ENCODE measurements at regions not wholly inside any gene's neighbourhood (a gene's known extent, or its start where the extent isn't known, plus 50 kb on each side); places are given as distances from the start of the nearest gene placed in this dataset.

- no peak for DNase-seq
Observed at GRCh38 chr4:125975861-125976397, 661.2 kb downstream of the FAT4 start.

DNA sequence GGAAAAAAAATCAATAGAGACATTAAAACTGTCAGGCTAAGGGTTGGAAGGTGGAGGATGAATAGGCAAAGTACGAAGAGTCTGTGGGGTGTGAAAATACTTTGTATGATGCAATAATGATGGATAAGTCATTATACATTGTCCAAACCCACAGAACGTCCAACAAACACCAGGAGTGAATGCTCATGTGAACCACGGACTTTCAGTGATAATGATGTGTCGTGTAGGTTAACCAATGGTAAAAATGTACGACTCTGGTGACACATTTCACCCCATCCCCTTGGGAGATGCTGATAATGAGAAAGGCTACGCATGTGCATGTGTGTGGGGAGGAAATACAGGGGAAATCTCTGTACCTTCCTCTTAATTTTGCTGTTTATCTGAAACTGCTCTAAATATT is 665.2 kb downstream of the FAT4 start:
- DNase-seq, result no peak

- DNase-seq, result no peak
Observed at GRCh38 chr4:125983168-125983567, 668.4 kb downstream of the FAT4 start.

DNA sequence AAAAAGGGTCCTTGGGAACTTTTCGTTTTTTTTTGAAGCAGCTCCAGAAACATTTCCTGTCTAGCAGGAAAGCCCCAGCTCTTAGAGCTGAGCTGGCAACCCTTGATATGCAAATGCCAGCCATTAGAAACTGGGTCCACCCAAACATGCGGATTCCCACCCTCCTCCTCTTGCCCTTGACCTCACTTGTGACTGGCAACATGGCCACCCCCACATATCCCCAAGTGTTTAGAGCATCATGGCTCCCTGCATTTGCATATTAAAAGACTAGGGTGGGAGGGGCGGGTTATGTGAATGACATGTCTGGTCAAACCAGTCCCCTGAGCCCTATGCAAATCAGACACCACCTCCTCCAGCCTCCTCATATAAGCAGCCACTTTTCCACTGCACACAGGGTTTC is 671.1 kb downstream of the FAT4 start:
- no peak for DNase-seq

- no peak for DNase-seq
Observed at GRCh38 chr4:125986307-125986706, 671.6 kb downstream of the FAT4 start.

GRCh38 chr4:125988464-125988863 is 673.7 kb downstream of the FAT4 start:
- DNase-seq, result no peak

DNA sequence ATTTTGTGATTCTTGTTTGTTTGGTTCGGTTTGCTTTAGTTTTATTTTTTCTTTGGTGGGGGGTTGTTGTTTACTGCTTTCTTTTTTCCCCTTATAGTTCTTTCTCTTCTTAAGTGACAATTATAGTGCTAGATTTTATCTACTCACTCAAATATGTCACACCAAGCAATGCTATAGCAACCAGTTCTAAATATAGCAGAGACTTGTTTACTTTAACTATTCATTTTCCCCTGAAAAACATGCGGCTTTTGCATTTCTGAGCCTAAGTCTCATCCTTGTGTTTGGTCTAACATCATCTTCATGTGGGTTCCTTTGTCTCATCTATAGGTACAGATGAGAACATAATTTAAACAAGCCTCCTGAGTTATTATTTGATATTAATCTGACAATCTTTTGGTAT is 676.6 kb downstream of the FAT4 start:
- no peak for DNase-seq

DNA sequence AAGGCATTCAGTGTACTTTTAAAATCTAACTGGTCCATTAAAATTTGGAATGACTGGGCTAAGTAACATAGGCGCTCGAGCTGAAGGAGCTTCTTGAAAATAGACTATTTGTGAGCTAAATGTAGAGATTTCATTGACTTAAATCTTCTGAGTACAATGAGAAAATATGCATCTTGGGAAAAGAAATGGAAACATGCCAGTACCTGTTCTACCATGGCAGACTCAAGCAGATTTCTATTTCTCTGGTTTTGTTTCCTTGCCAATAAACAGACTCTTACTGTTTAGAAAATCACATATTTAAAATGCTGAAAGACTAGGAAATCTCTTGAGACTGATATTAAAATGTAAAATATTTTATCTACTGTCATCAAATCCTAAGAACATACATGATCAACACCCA is 678.1 kb downstream of the FAT4 start:
- no peak for DNase-seq

- no peak for DNase-seq
Observed at GRCh38 chr4:125994024-125994423, 679.3 kb downstream of the FAT4 start.

GRCh38 chr4:125994430-125994829 is 679.7 kb downstream of the FAT4 start:
- no peak for DNase-seq

GRCh38 chr4:126004941-126005340 is 690.2 kb downstream of the FAT4 start:
- DNase-seq, result no peak

DNA sequence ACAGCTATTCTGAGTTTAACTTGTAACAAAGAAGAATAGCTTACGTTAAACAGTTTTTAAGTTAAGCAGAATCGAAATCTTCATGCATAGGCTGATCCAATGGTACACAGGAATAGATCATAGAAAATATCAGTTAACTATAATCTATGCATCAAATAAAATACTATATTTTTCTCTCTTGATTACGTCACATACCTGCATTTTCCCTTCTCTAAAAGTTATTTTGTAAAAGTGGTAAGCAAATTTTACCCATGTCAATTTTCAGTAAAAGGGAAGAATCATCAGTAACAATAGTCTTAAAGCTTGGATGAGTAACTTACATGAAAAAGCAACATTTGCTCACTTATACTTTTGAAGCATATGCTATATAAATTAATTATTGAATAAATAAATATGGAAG is 692.4 kb downstream of the FAT4 start:
- DNase-seq, result no peak

GRCh38 chr4:126012691-126013290 is 698.0 kb downstream of the FAT4 start:
- DNase-seq, result no peak

DNA sequence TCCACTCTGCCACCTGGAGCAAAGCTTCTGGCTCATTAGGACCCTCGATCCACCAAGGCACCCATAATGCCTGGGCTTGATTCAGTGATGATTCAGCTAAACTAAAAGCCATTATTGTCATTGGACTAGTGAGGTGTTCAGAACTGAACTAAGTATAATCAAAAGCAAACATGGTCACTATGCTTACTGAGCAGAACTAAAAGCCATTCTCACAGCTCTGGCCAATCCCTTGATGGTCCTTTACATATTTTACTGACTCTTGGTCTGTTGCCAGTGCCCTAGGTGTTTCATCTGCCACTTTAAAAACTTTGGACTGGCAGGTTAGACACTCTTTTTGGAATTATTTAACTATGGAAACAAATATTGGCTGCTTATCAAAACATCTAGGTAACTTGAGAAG is 703.5 kb downstream of the FAT4 start:
- DNase-seq, result no peak

DNA sequence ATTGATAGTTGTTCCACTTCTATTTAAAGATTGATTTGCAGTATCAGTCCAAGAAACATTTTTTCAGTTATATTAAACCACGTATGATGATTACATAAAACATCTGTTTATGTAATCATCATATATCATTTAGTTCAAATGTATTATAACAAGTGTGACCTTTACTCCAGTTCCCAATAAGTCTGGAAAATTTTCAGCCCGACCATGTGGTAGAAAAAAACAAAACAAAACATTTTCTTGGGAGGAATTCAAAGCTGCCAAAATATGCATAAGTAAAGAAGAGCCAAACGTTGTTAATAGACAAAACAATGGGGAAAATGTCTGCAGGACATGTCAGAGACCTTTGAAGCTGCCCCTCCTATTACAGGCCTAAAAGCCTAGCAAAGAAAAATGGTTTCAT is 709.1 kb downstream of the FAT4 start:
- DNase-seq, result no peak

DNA sequence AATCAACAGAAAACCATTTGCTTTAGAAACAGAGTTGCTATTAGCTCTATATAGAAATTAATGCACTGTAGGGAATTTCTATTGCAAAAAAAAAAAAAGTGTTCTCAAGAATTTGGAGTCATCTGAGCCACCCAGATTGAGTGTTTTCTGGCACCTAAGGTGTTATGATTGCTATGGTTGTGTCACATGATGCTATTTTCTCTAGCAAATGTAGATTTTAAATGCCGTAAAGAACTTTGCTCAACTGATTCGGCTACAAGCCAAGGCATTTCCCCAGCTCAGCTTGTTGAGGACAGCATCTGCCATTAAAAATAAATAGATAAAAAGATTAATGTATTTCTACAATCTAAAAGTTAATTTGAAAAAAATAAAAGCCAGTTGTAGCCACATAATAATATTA is 712.8 kb downstream of the FAT4 start:
- DNase-seq, result no peak

DNA sequence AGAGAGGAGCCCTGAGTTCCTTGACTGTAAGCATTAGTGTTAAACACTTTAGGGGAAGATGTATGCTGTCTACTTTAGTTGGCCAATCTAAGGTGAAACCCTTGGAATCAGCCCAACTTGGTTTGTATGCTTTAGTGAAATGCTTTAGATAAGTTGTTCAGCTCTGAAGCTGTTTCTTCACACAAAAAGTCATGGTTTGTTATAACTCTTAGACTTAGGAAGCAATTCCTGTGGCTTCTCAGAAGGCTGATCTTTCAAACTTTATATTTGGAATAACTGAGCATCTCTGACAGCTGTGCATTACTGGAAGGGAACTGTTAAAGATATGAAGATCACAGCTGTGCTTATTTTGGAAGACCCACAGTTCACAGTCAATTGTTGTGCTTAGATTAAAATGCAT is 714.1 kb downstream of the FAT4 start:
- no peak for DNase-seq

GRCh38 chr4:126037231-126037630 is 722.5 kb downstream of the FAT4 start:
- no peak for DNase-seq

DNA sequence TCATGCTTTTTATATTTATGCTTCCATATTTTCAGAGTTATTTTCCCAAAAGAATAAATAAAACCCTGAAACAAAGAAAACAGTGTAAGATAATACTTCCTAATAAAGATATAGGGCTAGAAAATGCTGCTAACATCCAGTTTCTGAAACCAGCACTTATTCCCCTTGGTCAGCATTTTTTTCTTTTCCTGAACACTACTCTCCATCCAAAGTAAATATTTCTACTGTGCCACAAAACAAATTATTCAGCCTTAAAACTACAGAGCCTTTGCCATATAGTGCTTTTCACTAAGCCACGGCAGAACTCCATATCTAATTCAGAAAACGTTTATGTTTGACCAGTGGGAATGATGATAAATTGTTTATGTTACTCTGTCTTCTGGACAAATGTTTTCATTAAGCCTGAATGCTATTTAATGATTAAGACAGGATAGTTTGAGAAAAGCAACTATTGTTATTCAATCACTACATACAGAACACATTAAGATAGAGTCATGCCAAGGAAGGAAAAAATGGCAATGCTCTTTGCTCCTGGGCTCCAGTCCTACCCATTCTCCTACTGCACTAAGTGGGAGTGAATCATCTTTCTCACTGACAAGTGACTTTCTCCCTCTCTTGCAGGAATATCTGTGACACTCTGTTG is 723.9 kb downstream of the FAT4 start:
- DNase-seq, result no peak

DNA sequence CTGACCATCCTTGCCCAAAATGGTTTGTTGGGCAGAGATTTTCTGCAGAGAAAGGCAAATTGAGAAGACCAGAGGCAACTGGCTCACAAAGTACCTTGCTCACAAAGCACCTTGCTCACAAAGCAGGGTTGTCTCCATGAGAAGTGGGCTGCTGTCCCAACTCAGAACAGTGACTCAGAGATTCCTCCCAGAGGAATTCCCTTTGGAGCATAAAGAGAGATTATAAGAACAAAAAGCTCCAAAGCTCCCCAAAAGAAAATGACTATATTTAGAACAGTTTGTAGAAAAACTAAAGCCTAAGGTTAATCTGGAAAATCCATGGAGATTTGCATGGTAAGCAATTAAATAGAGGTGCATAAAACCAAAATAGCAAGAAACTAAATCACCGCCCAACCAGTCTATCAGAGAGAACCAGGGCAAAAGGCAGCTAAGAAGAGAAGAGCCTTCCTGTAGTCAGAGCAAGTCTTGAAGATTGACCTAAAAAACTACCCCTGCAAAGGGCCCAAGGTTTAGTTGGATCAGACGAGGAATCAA is 731.4 kb downstream of the FAT4 start:
- no peak for DNase-seq

DNA sequence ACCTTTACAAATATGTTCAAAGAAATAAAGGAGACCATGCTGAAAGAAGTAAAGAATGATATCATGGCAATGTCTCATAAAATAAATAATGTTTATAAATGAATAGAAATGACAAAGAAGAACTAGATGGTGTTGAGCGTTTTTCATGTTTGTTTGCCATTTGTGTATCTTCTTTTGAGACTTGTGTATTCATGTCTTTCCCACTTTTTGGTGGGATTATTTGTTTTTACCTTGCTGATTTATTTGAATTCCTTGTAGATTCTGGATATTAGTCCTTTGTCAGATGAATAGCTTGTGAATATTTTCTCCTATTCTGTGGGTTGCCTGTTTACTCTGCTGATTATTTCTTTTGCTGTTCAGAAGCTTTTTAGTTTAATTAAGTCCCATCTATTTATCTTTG is 732.4 kb downstream of the FAT4 start:
- no peak for DNase-seq

GRCh38 chr4:126051689-126052424 is 737.1 kb downstream of the FAT4 start:
- no peak for DNase-seq

DNA sequence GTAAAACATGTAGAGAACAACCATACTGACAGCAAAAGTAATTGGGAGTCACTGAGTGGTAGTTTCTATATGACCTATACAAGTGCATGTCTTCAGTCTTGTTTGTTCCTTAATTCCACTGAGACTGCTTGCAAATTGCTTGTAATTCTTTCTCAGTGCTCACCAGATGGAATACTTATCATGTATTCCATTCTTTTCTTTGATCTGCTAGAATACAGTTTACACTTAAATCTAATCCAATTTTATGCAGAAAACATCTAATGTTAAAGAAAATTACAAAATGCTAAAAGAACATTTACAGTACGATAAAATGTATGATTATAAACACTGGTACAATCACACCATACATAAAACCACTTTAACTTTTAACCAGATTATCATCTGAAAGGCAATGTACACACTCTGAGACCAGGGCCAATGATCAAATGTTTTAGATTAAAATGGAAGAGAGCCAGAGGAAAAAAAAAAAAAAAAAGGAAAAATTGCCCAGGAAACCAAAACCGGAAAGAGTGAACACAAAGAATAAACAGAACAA is 741.4 kb downstream of the FAT4 start:
- DNase-seq, result no peak

- DNase-seq, result no peak
Observed at GRCh38 chr4:126057371-126057770, 742.6 kb downstream of the FAT4 start.
